ENCODE measurements at regions not wholly inside any gene's neighbourhood (a gene's known extent, or its start where the extent isn't known, plus 50 kb on each side); places are given as distances from the start of the nearest gene placed in this dataset.

GRCh38 chr10:110422548-110422947 is 75.2 kb upstream of the DUSP5 start:
- H3K9me2 ChIP-seq (ENCODE audit: insufficient read depth, low read length) = no peaks in the 10 kb centered on the region
- H3K9ac ChIP-seq (ENCODE audit: low read length) = no peak overlapping the region
- H3K27ac ChIP-seq (ENCODE audit: low read length) = no peak overlapping the region
- no peaks in the 10 kb centered on the region for H3K79me2 ChIP-seq (replicated peaks; ENCODE audit: insufficient read depth, low read length)
- no peak overlapping the region for H3K4me3 ChIP-seq (ENCODE audit: low read length)
- no peaks in the 10 kb centered on the region for H4K20me1 ChIP-seq (ENCODE audit: insufficient read depth)
- no peak overlapping the region for H3K4me2 ChIP-seq (ENCODE audit: low read length)
- no peaks in the 10 kb centered on the region for H3K27me3 ChIP-seq (ENCODE audit: insufficient read depth, low read depth, low read length)
- no peaks in the 10 kb centered on the region for H3F3A ChIP-seq (ENCODE audit: insufficient read depth, low read length, poor library complexity, severe bottlenecking)
- no peaks in the 10 kb centered on the region for H3K9me3 ChIP-seq (ENCODE audit: low read length)
- no peaks in the 10 kb centered on the region for H3K36me3 ChIP-seq (ENCODE audit: insufficient read depth, low read length)
- no peak overlapping the region for H2AFZ ChIP-seq (ENCODE audit: low read depth, low read length)
- TF ChIP-seq EZH2 (IDR thresholded peaks at IDR 0.05; ENCODE audit: borderline replicate concordance, insufficient read depth, low read length, poor library complexity, severe bottlenecking) = no peak
- no peak for TF ChIP-seq POLR2AphosphoS5 (IDR thresholded peaks at IDR 0.05)
- no peak for TF ChIP-seq RAD21 (conservative IDR thresholded peaks at IDR 0.05)
- no peak for TF ChIP-seq MXI1 (conservative IDR thresholded peaks at IDR 0.05; ENCODE audit: poor library complexity, severe bottlenecking)
- no peak for TF ChIP-seq SMC3 (conservative IDR thresholded peaks at IDR 0.05; ENCODE audit: poor library complexity)
- TF ChIP-seq TAF1 (IDR thresholded peaks at IDR 0.05; ENCODE audit: low read depth) = no peak
- no peak for TF ChIP-seq EP300 (conservative IDR thresholded peaks at IDR 0.05; ENCODE audit: poor library complexity, severe bottlenecking)
- TF ChIP-seq, protein P1, sequence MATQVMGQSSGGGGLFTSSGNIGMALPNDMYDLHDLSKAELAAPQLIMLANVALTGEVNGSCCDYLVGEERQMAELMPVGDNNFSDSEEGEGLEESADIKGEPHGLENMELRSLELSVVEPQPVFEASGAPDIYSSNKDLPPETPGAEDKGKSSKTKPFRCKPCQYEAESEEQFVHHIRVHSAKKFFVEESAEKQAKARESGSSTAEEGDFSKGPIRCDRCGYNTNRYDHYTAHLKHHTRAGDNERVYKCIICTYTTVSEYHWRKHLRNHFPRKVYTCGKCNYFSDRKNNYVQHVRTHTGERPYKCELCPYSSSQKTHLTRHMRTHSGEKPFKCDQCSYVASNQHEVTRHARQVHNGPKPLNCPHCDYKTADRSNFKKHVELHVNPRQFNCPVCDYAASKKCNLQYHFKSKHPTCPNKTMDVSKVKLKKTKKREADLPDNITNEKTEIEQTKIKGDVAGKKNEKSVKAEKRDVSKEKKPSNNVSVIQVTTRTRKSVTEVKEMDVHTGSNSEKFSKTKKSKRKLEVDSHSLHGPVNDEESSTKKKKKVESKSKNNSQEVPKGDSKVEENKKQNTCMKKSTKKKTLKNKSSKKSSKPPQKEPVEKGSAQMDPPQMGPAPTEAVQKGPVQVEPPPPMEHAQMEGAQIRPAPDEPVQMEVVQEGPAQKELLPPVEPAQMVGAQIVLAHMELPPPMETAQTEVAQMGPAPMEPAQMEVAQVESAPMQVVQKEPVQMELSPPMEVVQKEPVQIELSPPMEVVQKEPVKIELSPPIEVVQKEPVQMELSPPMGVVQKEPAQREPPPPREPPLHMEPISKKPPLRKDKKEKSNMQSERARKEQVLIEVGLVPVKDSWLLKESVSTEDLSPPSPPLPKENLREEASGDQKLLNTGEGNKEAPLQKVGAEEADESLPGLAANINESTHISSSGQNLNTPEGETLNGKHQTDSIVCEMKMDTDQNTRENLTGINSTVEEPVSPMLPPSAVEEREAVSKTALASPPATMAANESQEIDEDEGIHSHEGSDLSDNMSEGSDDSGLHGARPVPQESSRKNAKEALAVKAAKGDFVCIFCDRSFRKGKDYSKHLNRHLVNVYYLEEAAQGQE (IDR thresholded peaks at IDR 0.05; ENCODE audit: borderline replicate concordance) = no peak
- TF ChIP-seq, protein P2, sequence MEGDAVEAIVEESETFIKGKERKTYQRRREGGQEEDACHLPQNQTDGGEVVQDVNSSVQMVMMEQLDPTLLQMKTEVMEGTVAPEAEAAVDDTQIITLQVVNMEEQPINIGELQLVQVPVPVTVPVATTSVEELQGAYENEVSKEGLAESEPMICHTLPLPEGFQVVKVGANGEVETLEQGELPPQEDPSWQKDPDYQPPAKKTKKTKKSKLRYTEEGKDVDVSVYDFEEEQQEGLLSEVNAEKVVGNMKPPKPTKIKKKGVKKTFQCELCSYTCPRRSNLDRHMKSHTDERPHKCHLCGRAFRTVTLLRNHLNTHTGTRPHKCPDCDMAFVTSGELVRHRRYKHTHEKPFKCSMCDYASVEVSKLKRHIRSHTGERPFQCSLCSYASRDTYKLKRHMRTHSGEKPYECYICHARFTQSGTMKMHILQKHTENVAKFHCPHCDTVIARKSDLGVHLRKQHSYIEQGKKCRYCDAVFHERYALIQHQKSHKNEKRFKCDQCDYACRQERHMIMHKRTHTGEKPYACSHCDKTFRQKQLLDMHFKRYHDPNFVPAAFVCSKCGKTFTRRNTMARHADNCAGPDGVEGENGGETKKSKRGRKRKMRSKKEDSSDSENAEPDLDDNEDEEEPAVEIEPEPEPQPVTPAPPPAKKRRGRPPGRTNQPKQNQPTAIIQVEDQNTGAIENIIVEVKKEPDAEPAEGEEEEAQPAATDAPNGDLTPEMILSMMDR (IDR thresholded peaks at IDR 0.05; ENCODE audit: poor library complexity, severe bottlenecking) = no peak

DNA sequence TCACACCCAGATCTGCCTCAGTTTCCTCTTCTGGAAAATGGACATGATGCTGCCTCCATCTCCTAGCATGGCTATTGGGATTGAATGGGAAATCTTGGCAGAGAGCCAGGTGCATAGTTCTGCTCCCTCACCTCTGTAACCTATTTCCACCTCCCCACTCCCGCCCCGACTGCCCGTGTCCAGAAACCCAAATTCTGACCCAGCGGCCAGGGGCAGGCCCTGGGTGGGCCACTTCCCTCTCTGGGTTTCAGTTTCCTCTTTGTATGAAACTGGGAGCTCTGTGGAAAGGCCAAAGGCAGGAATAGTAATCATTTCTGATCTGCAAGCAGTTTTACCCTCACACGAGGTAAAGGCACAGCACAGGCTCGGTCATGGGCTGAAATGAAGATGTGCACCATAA is 74.1 kb upstream of the DUSP5 start:
- Histone ChIP-seq H3K9ac (ENCODE audit: low read length) (no peak overlapping the region), H3K9me2 (ENCODE audit: insufficient read depth, low read length) (no peaks in the 10 kb centered on the region), H3K79me2 (replicated peaks; ENCODE audit: insufficient read depth, low read length) (no peaks in the 10 kb centered on the region), H4K20me1 (ENCODE audit: insufficient read depth) (no peaks in the 10 kb centered on the region), H3K27ac (ENCODE audit: low read length) (no peak overlapping the region), H3K9me3 (ENCODE audit: low read length) (no peaks in the 10 kb centered on the region), H2AFZ (ENCODE audit: low read depth, low read length) (no peak overlapping the region), H3K27me3 (ENCODE audit: insufficient read depth, low read depth, low read length) (no peaks in the 10 kb centered on the region), H3K4me3 (ENCODE audit: low read length) (no peak overlapping the region), H3F3A (ENCODE audit: insufficient read depth, low read length, poor library complexity, severe bottlenecking) (no peaks in the 10 kb centered on the region), H3K4me2 (ENCODE audit: low read length) (no peak overlapping the region), H3K36me3 (ENCODE audit: insufficient read depth, low read length) (no peaks in the 10 kb centered on the region)
- TF ChIP-seq, protein P1 (IDR thresholded peaks at IDR 0.05; ENCODE audit: borderline replicate concordance) = no peak
- TF ChIP-seq SMC3 (conservative IDR thresholded peaks at IDR 0.05; ENCODE audit: poor library complexity) = no peak
- TF ChIP-seq RAD21 (conservative IDR thresholded peaks at IDR 0.05) = no peak
- TF ChIP-seq, protein P2 (IDR thresholded peaks at IDR 0.05; ENCODE audit: poor library complexity, severe bottlenecking) = no peak
- no peak for TF ChIP-seq MXI1 (conservative IDR thresholded peaks at IDR 0.05; ENCODE audit: poor library complexity, severe bottlenecking)
- TF ChIP-seq POLR2AphosphoS5 (IDR thresholded peaks at IDR 0.05) = no peak
- TF ChIP-seq TAF1 (IDR thresholded peaks at IDR 0.05; ENCODE audit: low read depth) = no peak
- TF ChIP-seq EZH2 (IDR thresholded peaks at IDR 0.05; ENCODE audit: borderline replicate concordance, insufficient read depth, low read length, poor library complexity, severe bottlenecking) = no peak

All from neural cell (in vitro differentiated cells).